Kidney epithelial cell (primary cell): ENCODE measurements at regions not wholly inside any gene's neighbourhood (a gene's known extent, or its start where the extent isn't known, plus 50 kb on each side); places are given as distances from the start of the nearest gene placed in this dataset.

ENCODE experiments used
- DNase-seq: peaks from one replicate; pipeline ENCODE4 v3.0.0-alpha.2; 2010; ENCODE audit warnings: low read depth
- H3K27me3 ChIP-seq: 2 replicates; pipeline ENCODE4 v1.6.0; 2011; ENCODE audit warnings: low read length; ENCODE audit not compliant: control insufficient read depth, insufficient read depth
- H3K36me3 ChIP-seq: 2 replicates; pipeline ENCODE4 v1.5.1; 2011; ENCODE audit warnings: low read length; ENCODE audit not compliant: control insufficient read depth, insufficient read depth
- H3K4me3 ChIP-seq: 2 replicates; pipeline ENCODE4 v1.5.1; 2011; ENCODE audit warnings: low read depth, mild to moderate bottlenecking, control low read depth, low read length
- CTCF ChIP-seq: IDR thresholded peaks from 2 replicates; pipeline ENCODE4 v1.5.1; 2011; ENCODE audit warnings: mild to moderate bottlenecking, moderate library complexity, low read length, control low read depth, inconsistent platforms; ENCODE audit not compliant: insufficient read depth, poor library complexity, severe bottlenecking

GRCh38 chr9:91486699-91487497, 63.3 kb upstream of the NFIL3 start:
- no peak overlapping the region for H3K4me3 ChIP-seq
- DNase-seq, result no peak
- no peaks in the 10 kb centered on the region for H3K36me3 ChIP-seq
- no peaks in the 10 kb centered on the region for H3K27me3 ChIP-seq
- TF ChIP-seq CTCF, result no peak

- no peak for DNase-seq
- Histone ChIP-seq H3K36me3 (no peaks in the 10 kb centered on the region), H3K27me3 (no peaks in the 10 kb centered on the region), H3K4me3 (no peak overlapping the region)
- TF ChIP-seq CTCF, result no peak
These were observed 61.4 kb upstream of the NFIL3 start for GRCh38 chr9:91485006-91485405.

GRCh38 chr9:91483835-91484234, 60.2 kb upstream of the NFIL3 start:
- TF ChIP-seq CTCF, result no peak
- Histone ChIP-seq H3K4me3 (no peak overlapping the region), H3K27me3 (no peaks in the 10 kb centered on the region), H3K36me3 (no peaks in the 10 kb centered on the region)
- no peak for DNase-seq

- Histone ChIP-seq H3K36me3 (no peaks in the 10 kb centered on the region), H3K27me3 (no peaks in the 10 kb centered on the region), H3K4me3 (no peak overlapping the region)
- no peak for TF ChIP-seq CTCF
- no peak for DNase-seq
These were observed 59.6 kb upstream of the NFIL3 start for GRCh38 chr9:91483189-91483691.

- H3K4me3 ChIP-seq, result no peak overlapping the region
- no peak for TF ChIP-seq CTCF
- no peaks in the 10 kb centered on the region for H3K27me3 ChIP-seq
- no peaks in the 10 kb centered on the region for H3K36me3 ChIP-seq
- DNase-seq, result no peak
These were observed 58.3 kb upstream of the NFIL3 start for GRCh38 chr9:91481972-91482371.

GRCh38 chr9:91477106-91477505, 53.5 kb upstream of the NFIL3 start:
- no peak for DNase-seq
- Histone ChIP-seq H3K27me3 (no peaks in the 10 kb centered on the region), H3K36me3 (no peaks in the 10 kb centered on the region), H3K4me3 (no peak overlapping the region)
- no peak for TF ChIP-seq CTCF
